A549 (cell line): ENCODE measurements at regions not wholly inside any gene's neighbourhood (a gene's known extent, or its start where the extent isn't known, plus 50 kb on each side); places are given as distances from the start of the nearest gene placed in this dataset.
A peak's percentile ranks its signal among the peaks of the same experiment; 100 is the strongest.

Experiments used
- ATAC-seq, 2 experiments: fragments of 200-7000 bp in 1 of 2; fragments of >200 bp in 1 of 2; cut with Nextera tagmentation in 1 of 2; cut with Tn5 transposase in 1 of 2; 3 replicates each; pipeline versions ENCODE4 v1.8.0 to v1.9.1; 2018 to 2020; ENCODE audit warnings: mild to moderate bottlenecking in 1 of 2, moderate library complexity in 1 of 2
- CTCF ChIA-PET: fragments of 300-600 bp; sonication (Branson Sonifier 250); formaldehyde crosslinking; extraction: SDS; loops from one replicate; lab custom pipeline; 2021; ENCODE audit warnings: antibody characterized with exemption, inconsistent platforms; lab: Yijun Ruan, JAX
- POLR2A ChIA-PET: fragments of 350-600 bp; formaldehyde crosslinking; extraction: SDS; loops from one replicate; lab custom pipeline; 2021; ENCODE audit warnings: antibody characterized with exemption, inconsistent platforms; lab: Yijun Ruan, JAX
- DNase-seq, 2 experiments: peaks; one replicate each; pipeline versions ENCODE4 v3.0.0 to v3.0.0-alpha.2; 2011 to 2016; ENCODE audit warnings: low read depth in 1 of 2, low spot score in 1 of 2
- FAIRE-seq: peaks from 2 replicates; lab custom pipeline; 2011; peaks lifted over from hg19 to GRCh38; lab: Jason Lieb, UNC
- H3K27ac ChIP-seq, 2 experiments: fragments of >200 bp; sonication (Bioruptor Twin); formaldehyde crosslinking; 3 replicates each; pipeline ENCODE4 v1.5.1; 2016 to 2017
- H3K4me1 ChIP-seq: fragments of >200 bp; sonication (Bioruptor Twin); formaldehyde crosslinking; 3 replicates; pipeline ENCODE4 v1.6.1; 2016
- H3K4me2 ChIP-seq: fragments of >200 bp; sonication (Bioruptor Twin); formaldehyde crosslinking; 3 replicates; pipeline ENCODE4 v1.6.1; 2016
- H3K4me3 ChIP-seq: fragments of >200 bp; sonication (Bioruptor Twin); formaldehyde crosslinking; 3 replicates; pipeline ENCODE4 v1.5.1; 2016
- H3K9me3 ChIP-seq: fragments of >200 bp; sonication (Bioruptor Twin); formaldehyde crosslinking; 3 replicates; pipeline ENCODE4 v1.6.1; 2016
- CHD2 ChIP-seq: fragments of 150-350 bp; IDR thresholded peaks from 2 replicates; pipeline ENCODE4 v1.6.1; 2014; ENCODE audit warnings: low read length; ENCODE audit not compliant: partially characterized antibody
- CTCF ChIP-seq: fragments of >200 bp; sonication (Bioruptor Twin); formaldehyde crosslinking; IDR thresholded peaks from 3 replicates; pipeline ENCODE4 v1.5.1; 2016
- EHMT2 ChIP-seq: fragments of 200-600 bp; sonication (generic); IDR thresholded peaks from 2 replicates; pipeline ENCODE4 v1.6.1; 2016; ENCODE audit warnings: antibody characterized with exemption, low read depth, mild to moderate bottlenecking, moderate library complexity
- ELK1 ChIP-seq: fragments of 150-350 bp; IDR thresholded peaks from 2 replicates; pipeline ENCODE4 v1.6.1; 2014; ENCODE audit warnings: low read depth, mild to moderate bottlenecking, low read length
- HMGXB4 ChIP-seq: fragments of 250-450 bp; sonication (Bioruptor Pico); IDR thresholded peaks from 2 replicates; pipeline ENCODE4 v1.5.0; 2021; ENCODE audit warnings: mild to moderate bottlenecking, moderate library complexity, borderline replicate concordance
- HOXB13 ChIP-seq: fragments of 250-450 bp; sonication (Bioruptor Pico); IDR thresholded peaks from 2 replicates; pipeline ENCODE4 v1.5.0; 2020; ENCODE audit warnings: low read depth, mild to moderate bottlenecking, moderate library complexity
- MAFK ChIP-seq: fragments of 450-650 bp; IDR thresholded peaks from 2 replicates; pipeline ENCODE4 v1.6.1; 2014; ENCODE audit not compliant: partially characterized antibody
- MAX ChIP-seq: IDR thresholded peaks from 2 replicates; pipeline ENCODE4 v1.6.1; 2012
- MAZ ChIP-seq: fragments of 150-350 bp; IDR thresholded peaks from 2 replicates; pipeline ENCODE4 v1.6.1; 2014; ENCODE audit warnings: antibody characterized with exemption, low read depth, low read length, borderline replicate concordance
- NPAS2 ChIP-seq: fragments of 250-450 bp; sonication (Bioruptor Pico); IDR thresholded peaks from 2 replicates; pipeline ENCODE4 v1.8.0; 2022; ENCODE audit warnings: mild to moderate bottlenecking, moderate library complexity, borderline replicate concordance
- NR3C1 ChIP-seq: fragments of >200 bp; sonication (Bioruptor Twin); formaldehyde crosslinking; IDR thresholded peaks from 3 replicates; pipeline ENCODE4 v1.6.1; 2017
- POLR2AphosphoS2 ChIP-seq: conservative IDR thresholded peaks from 2 replicates; pipeline ENCODE4 v1.6.1; 2012; ENCODE audit warnings: low read length, improper control_type of control experiment, inconsistent platforms
- REST ChIP-seq: fragments of 200-600 bp; sonication (generic); IDR thresholded peaks from 2 replicates; pipeline ENCODE4 v1.6.1; 2016; ENCODE audit warnings: antibody characterized with exemption, mild to moderate bottlenecking, moderate library complexity
- RNF2 ChIP-seq: fragments of 200-600 bp; sonication (generic); IDR thresholded peaks from 2 replicates; pipeline ENCODE4 v1.6.1; 2016; ENCODE audit warnings: low read depth, mild to moderate bottlenecking, antibody characterized with exemption, moderate library complexity, borderline replicate concordance
- SMC3 ChIP-seq: fragments of >200 bp; sonication (Bioruptor Twin); formaldehyde crosslinking; IDR thresholded peaks from 3 replicates; pipeline ENCODE4 v1.6.1; 2018; ENCODE audit warnings: inconsistent platforms
- ZFP36 ChIP-seq: fragments of 450-650 bp; IDR thresholded peaks from 2 replicates; pipeline ENCODE4 v1.6.1; 2014; ENCODE audit warnings: borderline replicate concordance; ENCODE audit not compliant: partially characterized antibody
- ZNF302 ChIP-seq: fragments of 250-450 bp; sonication (Bioruptor Pico); IDR thresholded peaks from 2 replicates; pipeline ENCODE4 v1.9.0; 2021; ENCODE audit warnings: inconsistent platforms, mild to moderate bottlenecking, moderate library complexity
- ZSCAN20 ChIP-seq: fragments of 250-450 bp; sonication (Bioruptor Pico); IDR thresholded peaks from 2 replicates; pipeline ENCODE4 v1.8.0; 2022; ENCODE audit warnings: mild to moderate bottlenecking, moderate library complexity
- WGBS: methylation state at CpG from one replicate; pipeline ENCODE4 v1.1.6; 2017; ENCODE audit errors: missing lambda C conversion rate; 5-methylcytosine and 5-hydroxymethylcytosine counted together

GRCh38 chr5:141779503-141779973 lies 97.5 kb upstream of the ARAP3 start:
- POLR2A ChIA-PET, result no interaction called here
- DNase-seq, result no peak
- CTCF ChIA-PET, result interaction anchor here (0.7 to 5.6 kb wide), 5 partner anchors 9 to 100 kb away, joined by 3 to 22 read pairs (median 3); partner anchors contain the start of gene PCDH1

GRCh38 chr5:141778683-141779082 lies 96.7 kb upstream of the ARAP3 start:
- Histone ChIP-seq H3K9me3 (no peaks in the 10 kb centered on the region), H3K4me2 (no peak overlapping the region), H3K4me1 (peaks cover 25% of the 10 kb centered on the region), H3K27ac (no peak overlapping the region), H3K4me3 (no peak overlapping the region)
- ChIA-PET POLR2A (no interaction called here), CTCF (interaction anchor here (0.6 to 5.6 kb wide), 5 partner anchors 8 to 183 kb away, joined by 3 to 22 read pairs (median 3); partner anchors contain the start of gene PCDH1)
- 61% methylated on average over 4 of the region's 4 CpGs for WGBS
- DNase-seq, result no peak
- no peak for ATAC-seq
- FAIRE-seq, result no peak
- TF ChIP-seq MAFK (no peak), ELK1 (no peak), CTCF (no peak), NR3C1 (no peak)

More at GRCh38 chr5:141779503-141779973, 97.5 kb upstream of the ARAP3 start:
- Histone ChIP-seq H3K4me2 (no peak overlapping the region), H3K27ac (no peak overlapping the region), H3K9me3 (no peaks in the 10 kb centered on the region), H3K4me3 (no peak overlapping the region), H3K4me1 (peaks cover 31% of the 10 kb centered on the region)
- FAIRE-seq (no peak), ATAC-seq (no peak)
- no peak for TF ChIP-seq ZFP36
- TF ChIP-seq, all 56 proteins: peak for 0
- WGBS, result 66% methylated on average over 5 of the region's 5 CpGs

- ATAC-seq, result peak; percentile 64 to 71
- Histone ChIP-seq H3K4me3 (no peak overlapping the region), H3K4me2 (no peak overlapping the region), H3K27ac (no peak overlapping the region)
- 65% methylated on average over 7 of the region's 11 CpGs for WGBS
- TF ChIP-seq CHD2 (no peak), EHMT2 (no peak), POLR2AphosphoS2 (no peak), MAX (no peak), RNF2 (no peak), MAZ (no peak), HMGXB4 (CRISPR knock-in tag) (no peak), NPAS2 (CRISPR knock-in tag) (no peak), SMC3 (no peak), REST (no peak), HOXB13 (CRISPR knock-in tag) (no peak), ZNF302 (CRISPR knock-in tag) (no peak), ZSCAN20 (no peak)
- TF ChIP-seq, all 56 proteins: peak for 0
- Histone ChIP-seq H3K9me3 (no peaks in the 10 kb centered on the region), H3K4me1 (peaks cover 20% of the 10 kb centered on the region; the same call in 2 of the 3 replicates)
- ChIA-PET POLR2A (no interaction called here), CTCF (interaction anchor here (0.6 to 5.6 kb wide), 3 partner anchors 35 to 183 kb away, joined by 3 to 22 read pairs (median 4); partner anchors contain the start of gene PCDH1)
- FAIRE-seq (no peak), DNase-seq (peak in 1 of 2 experiments; percentile 17)
These were observed 96.2 kb upstream of the ARAP3 start for GRCh38 chr5:141778206-141778605.
